NCI-H226 (cell line): ENCODE measurements at regions not wholly inside any gene's neighbourhood (a gene's known extent, or its start where the extent isn't known, plus 50 kb on each side); places are given as distances from the start of the nearest gene placed in this dataset.
"Not testable (repeated sequence)": the region's sequence is repeated elsewhere in the genome, so short reads cannot be mapped to it uniquely, and the experiment has no call there.

ENCODE experiments used
- DNase-seq: peaks from one replicate; pipeline ENCODE4 v3.0.0-alpha.2; 2015

GRCh38 chr1:99361406-99361805 lies 97.1 kb downstream of the PLPPR4 start:
- no peak for DNase-seq

GRCh38 chr1:99363531-99363930 lies 99.2 kb downstream of the PLPPR4 start:
- DNase-seq, result no peak

GRCh38 chr1:99365141-99365540 lies 100.8 kb downstream of the PLPPR4 start:
- no peak for DNase-seq

GRCh38 chr1:99365545-99365944 lies 101.3 kb downstream of the PLPPR4 start:
- DNase-seq, result no peak

GRCh38 chr1:99369154-99369553 lies 104.9 kb downstream of the PLPPR4 start:
- DNase-seq, result no peak

GRCh38 chr1:99370476-99370875 lies 106.2 kb downstream of the PLPPR4 start:
- no peak for DNase-seq

- no peak for DNase-seq
Measured at GRCh38 chr1:99371413-99371812, 107.1 kb downstream of the PLPPR4 start.

- DNase-seq, result no peak
Measured at GRCh38 chr1:99374109-99374508, 109.8 kb downstream of the PLPPR4 start.

GRCh38 chr1:99374693-99375092 lies 110.4 kb downstream of the PLPPR4 start:
- not testable (repeated sequence) for DNase-seq

- no peak for DNase-seq
Measured at GRCh38 chr1:99384021-99384420, 119.7 kb downstream of the PLPPR4 start.

- DNase-seq, result no peak
Measured at GRCh38 chr1:99385852-99386251, 121.6 kb downstream of the PLPPR4 start.

- no peak for DNase-seq
Measured at GRCh38 chr1:99396389-99396788, 132.1 kb downstream of the PLPPR4 start.

GRCh38 chr1:99397029-99397428 lies 132.7 kb downstream of the PLPPR4 start:
- DNase-seq, result peak; percentile 49

- DNase-seq, result no peak
Measured at GRCh38 chr1:99397863-99398262, 133.6 kb downstream of the PLPPR4 start.

- not testable (repeated sequence) for DNase-seq
Measured at GRCh38 chr1:99401556-99401955, 137.3 kb downstream of the PLPPR4 start.

- DNase-seq, result not testable (repeated sequence)
Measured at GRCh38 chr1:99404399-99404798, 140.1 kb downstream of the PLPPR4 start.

- not testable (repeated sequence) for DNase-seq
Measured at GRCh38 chr1:99405325-99405724, 141.0 kb downstream of the PLPPR4 start.

- DNase-seq, result no peak
Measured at GRCh38 chr1:99407018-99407417, 142.7 kb downstream of the PLPPR4 start.

GRCh38 chr1:99424087-99424486 lies 159.8 kb downstream of the PLPPR4 start:
- DNase-seq, result no peak

- no peak for DNase-seq
Measured at GRCh38 chr1:99429754-99430153, 165.5 kb downstream of the PLPPR4 start.

- peak; percentile 28 for DNase-seq
Measured at GRCh38 chr1:99438656-99439230, 174.5 kb downstream of the PLPPR4 start.

- no peak for DNase-seq
Measured at GRCh38 chr1:99439433-99440075, 175.3 kb downstream of the PLPPR4 start.

GRCh38 chr1:99441299-99442095 lies 177.2 kb downstream of the PLPPR4 start:
- peak; percentile 42 for DNase-seq
